CD4-positive, alpha-beta T cell treated with Interleukin-15 for 4 hours (primary cell): ENCODE measurements at regions not wholly inside any gene's neighbourhood (a gene's known extent, or its start where the extent isn't known, plus 50 kb on each side); places are given as distances from the start of the nearest gene placed in this dataset.

Experiments
- DNase-seq: peaks from one replicate; pipeline ENCODE4 v3.0.0-alpha.2; 2020; ENCODE audit warnings: low spot score

GRCh38 chr22:49567899-49568750 lies 259.5 kb downstream of the BRD1 start:
- DNase-seq = no peak

GRCh38 chr22:49566693-49567092 lies 261.0 kb downstream of the BRD1 start:
- no peak for DNase-seq

GRCh38 chr22:49566141-49566541 lies 261.5 kb downstream of the BRD1 start:
- DNase-seq = no peak

- DNase-seq = no peak
Observed at GRCh38 chr22:49565516-49565855, 262.2 kb downstream of the BRD1 start.

- DNase-seq = no peak
Observed at GRCh38 chr22:49564666-49565515, 262.8 kb downstream of the BRD1 start.

- DNase-seq = no peak
Observed at GRCh38 chr22:49564054-49564453, 263.6 kb downstream of the BRD1 start.

- no peak for DNase-seq
Observed at GRCh38 chr22:49562685-49563249, 264.9 kb downstream of the BRD1 start.

- no peak for DNase-seq
Observed at GRCh38 chr22:49561976-49562375, 265.7 kb downstream of the BRD1 start.

GRCh38 chr22:49561338-49561737 lies 266.3 kb downstream of the BRD1 start:
- no peak for DNase-seq

GRCh38 chr22:49555526-49555925 lies 272.1 kb downstream of the BRD1 start:
- no peak for DNase-seq

GRCh38 chr22:49554741-49555140 lies 272.9 kb downstream of the BRD1 start:
- no peak for DNase-seq

- DNase-seq = no peak
Observed at GRCh38 chr22:49554296-49554625, 273.4 kb downstream of the BRD1 start.

GRCh38 chr22:49553518-49554295 lies 274.0 kb downstream of the BRD1 start:
- no peak for DNase-seq

GRCh38 chr22:49553076-49553475 lies 274.6 kb downstream of the BRD1 start:
- no peak for DNase-seq

GRCh38 chr22:49551897-49552614 lies 275.6 kb downstream of the BRD1 start:
- DNase-seq = no peak

GRCh38 chr22:49551446-49551845 lies 276.2 kb downstream of the BRD1 start:
- DNase-seq = no peak

GRCh38 chr22:49550766-49551362 lies 276.8 kb downstream of the BRD1 start:
- no peak for DNase-seq

- DNase-seq = no peak
Observed at GRCh38 chr22:49550141-49550430, 277.6 kb downstream of the BRD1 start.

- no peak for DNase-seq
Observed at GRCh38 chr22:49549256-49550140, 278.2 kb downstream of the BRD1 start.
